ENCODE measurements at regions not wholly inside any gene's neighbourhood (a gene's known extent, or its start where the extent isn't known, plus 50 kb on each side); places are given as distances from the start of the nearest gene placed in this dataset.

- no peak for FAIRE-seq
Measured at GRCh38 chr6:17225767-17226630, 55.2 kb upstream of the RBM24 start.

GRCh38 chr6:17226786-17227233 lies 54.4 kb upstream of the RBM24 start:
- no peaks in the 10 kb centered on the region for H3K4me1 ChIP-seq (ENCODE audit: control insufficient read depth, extremely low read depth, insufficient read depth, low read length)
- no peaks in the 10 kb centered on the region for H3K9me3 ChIP-seq (ENCODE audit: control insufficient read depth, low read depth, low read length)
- no peaks in the 10 kb centered on the region for H3K36me3 ChIP-seq (ENCODE audit: control insufficient read depth in 2 of 2, extremely low read depth in 1 of 2, insufficient read depth in 2 of 2, low read length in 2 of 2)
- no peak overlapping the region for H3K27ac ChIP-seq (ENCODE audit: control insufficient read depth, insufficient read depth, low read length)
- H3K79me2 ChIP-seq (ENCODE audit: control insufficient read depth, insufficient read depth, low read length) = no peaks in the 10 kb centered on the region
- TF ChIP-seq CTCF (optimal IDR thresholded peaks at IDR 0.05 in 1 of 3, IDR thresholded peaks at IDR 0.05 in 1 of 3, conservative IDR thresholded peaks at IDR 0.05 in 1 of 3; ENCODE audit: extremely low read depth in 1 of 3, insufficient read depth in 2 of 3, low read length in 3 of 3) = no peak
- no peak for TF ChIP-seq EZH2 (IDR thresholded peaks at IDR 0.05; ENCODE audit: low read length)
- no peak overlapping the region for H3K9ac ChIP-seq (ENCODE audit: control insufficient read depth, extremely low read depth, insufficient read depth, low read length)
- no peaks in the 10 kb centered on the region for H3K27me3 ChIP-seq (ENCODE audit: control insufficient read depth, extremely low read depth, insufficient read depth, low read length)
- dilution Hi-C loops (cut with MboI; ENCODE audit: extremely low pct_ligation_motif_present, low sequenced_read_pairs) = no loop called here
- FAIRE-seq (no peak), DNase-seq (ENCODE audit: low read depth, low spot score) (no peak)
- H4K20me1 ChIP-seq (ENCODE audit: control insufficient read depth, extremely low read depth, insufficient read depth, low read length) = no peaks in the 10 kb centered on the region
- H3K4me3 ChIP-seq (ENCODE audit: control insufficient read depth in 2 of 3, extremely low read depth in 1 of 3, insufficient read depth in 2 of 3, low read depth in 1 of 3, low read length in 3 of 3) = no peak overlapping the region
- no peak overlapping the region for H3K4me2 ChIP-seq (ENCODE audit: control insufficient read depth, extremely low read depth, insufficient read depth, low read depth, low read length)
- no peak overlapping the region for H2AFZ ChIP-seq (ENCODE audit: control insufficient read depth, low read length)
- H3K9me1 ChIP-seq (ENCODE audit: control insufficient read depth, extremely low read depth, insufficient read depth, low read length) = no peaks in the 10 kb centered on the region

More at GRCh38 chr6:17225767-17226630, 55.2 kb upstream of the RBM24 start:
- Histone ChIP-seq H4K20me1 (ENCODE audit: control insufficient read depth, extremely low read depth, insufficient read depth, low read length) (no peaks in the 10 kb centered on the region), H2AFZ (ENCODE audit: control insufficient read depth, low read length) (no peak overlapping the region), H3K4me3 (ENCODE audit: control insufficient read depth in 2 of 3, extremely low read depth in 1 of 3, insufficient read depth in 2 of 3, low read depth in 1 of 3, low read length in 3 of 3) (no peak overlapping the region), H3K4me1 (ENCODE audit: control insufficient read depth, extremely low read depth, insufficient read depth, low read length) (no peaks in the 10 kb centered on the region), H3K9ac (ENCODE audit: control insufficient read depth, extremely low read depth, insufficient read depth, low read length) (no peak overlapping the region), H3K9me3 (ENCODE audit: control insufficient read depth, low read depth, low read length) (no peaks in the 10 kb centered on the region), H3K36me3 (ENCODE audit: control insufficient read depth in 2 of 2, extremely low read depth in 1 of 2, insufficient read depth in 2 of 2, low read length in 2 of 2) (no peaks in the 10 kb centered on the region), H3K79me2 (ENCODE audit: control insufficient read depth, insufficient read depth, low read length) (no peaks in the 10 kb centered on the region), H3K27me3 (ENCODE audit: control insufficient read depth, extremely low read depth, insufficient read depth, low read length) (no peaks in the 10 kb centered on the region), H3K4me2 (ENCODE audit: control insufficient read depth, extremely low read depth, insufficient read depth, low read depth, low read length) (no peak overlapping the region), H3K9me1 (ENCODE audit: control insufficient read depth, extremely low read depth, insufficient read depth, low read length) (no peaks in the 10 kb centered on the region), H3K27ac (ENCODE audit: control insufficient read depth, insufficient read depth, low read length) (no peak overlapping the region)
- DNase-seq (ENCODE audit: low read depth, low spot score) = no peak
- TF ChIP-seq CTCF (optimal IDR thresholded peaks at IDR 0.05 in 1 of 3, IDR thresholded peaks at IDR 0.05 in 1 of 3, conservative IDR thresholded peaks at IDR 0.05 in 1 of 3; ENCODE audit: extremely low read depth in 1 of 3, insufficient read depth in 2 of 3, low read length in 3 of 3) = no peak
- no peak for TF ChIP-seq EZH2 (IDR thresholded peaks at IDR 0.05; ENCODE audit: low read length)
- dilution Hi-C loops (cut with MboI; ENCODE audit: extremely low pct_ligation_motif_present, low sequenced_read_pairs) = no loop called here
